ENCODE measurements at regions not wholly inside any gene's neighbourhood (a gene's known extent, or its start where the extent isn't known, plus 50 kb on each side); places are given as distances from the start of the nearest gene placed in this dataset.
A peak's percentile ranks its signal among the peaks of the same experiment; 100 is the strongest.

DNA sequence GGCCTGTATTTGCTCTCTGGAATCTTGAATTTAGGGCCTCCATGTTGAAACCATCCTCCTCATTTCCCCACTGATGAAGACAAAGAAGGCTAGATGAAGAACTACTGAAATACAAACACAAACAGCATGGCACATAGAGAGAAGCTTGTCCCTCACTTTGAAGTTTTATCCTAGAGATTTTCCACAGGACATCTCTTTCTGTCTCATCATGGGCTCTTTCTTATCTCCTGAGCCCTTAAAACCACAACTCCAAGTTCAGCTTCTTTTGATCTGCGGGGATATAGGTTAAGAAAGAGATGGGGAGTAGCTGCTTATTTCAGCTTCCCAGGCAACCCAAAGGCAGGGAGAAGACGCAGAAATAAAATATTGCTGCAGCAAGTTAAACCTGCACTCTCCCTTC lies 213.1 kb upstream of the LRIG1 start:
- POLR2A ChIA-PET (ENCODE audit: partially characterized antibody): no interaction called here
- H2BK12ac ChIP-seq (ENCODE audit: low read depth, low read length): no peak overlapping the region
- no peak overlapping the region for H4K5ac ChIP-seq (ENCODE audit: insufficient read length, low read depth, low read length)
- no peak overlapping the region for H3K4me3 ChIP-seq (ENCODE audit: extremely low read depth in 1 of 4, insufficient read depth in 2 of 4, low read depth in 3 of 4, low read length in 4 of 4)
- 0 out of 2 replicates have a peak overlapping the region, but pooled peaks have one; percentile 19 for H2BK20ac ChIP-seq (ENCODE audit: low read length)
- H3K27ac ChIP-seq (ENCODE audit: low read depth, low read length): no peak overlapping the region
- H3K56ac ChIP-seq (replicated peaks; ENCODE audit: insufficient read length, low read depth, low read length): no peak overlapping the region
- H3K79me1 ChIP-seq (ENCODE audit: low read depth, low read length): no peaks in the 10 kb centered on the region
- H3K36me3 ChIP-seq (ENCODE audit: control insufficient read depth in 2 of 4, insufficient read depth in 4 of 4, low read length in 3 of 4): no peaks in the 10 kb centered on the region
- H2BK5ac ChIP-seq (ENCODE audit: low read depth, low read length): no peak overlapping the region
- H3K14ac ChIP-seq (ENCODE audit: insufficient read length): no peak overlapping the region
- H3K9me3 ChIP-seq (ENCODE audit: insufficient read depth in 2 of 2, low read depth in 1 of 2, low read length in 1 of 2): no peaks in the 10 kb centered on the region
- H3K23ac ChIP-seq (ENCODE audit: insufficient read length): no peak overlapping the region
- CTCF ChIA-PET (ENCODE audit: partially characterized antibody): interaction anchor here (0.8 kb wide), 1 partner anchor 90 kb away, joined by 3 read pairs; no protein-coding TSS in a partner anchor
- H3K27me3 ChIP-seq (replicated peaks in 1 of 4; ENCODE audit: control insufficient read depth in 3 of 4, extremely low read depth in 1 of 4, insufficient read depth in 3 of 4, low read length in 3 of 4): no peaks in the 10 kb centered on the region
- no peaks in the 10 kb centered on the region for H3K23me2 ChIP-seq (ENCODE audit: low read depth, low read length)
- no peak overlapping the region for H3K18ac ChIP-seq (ENCODE audit: extremely low read depth, low read length)
- H2BK15ac ChIP-seq (ENCODE audit: low read length): no peak overlapping the region; the same call in 1 of the 2 replicates
- 44% methylated on average over 2 of the region's 2 CpGs; no CpG with 5 or more reads in 1 of the 2 experiments for WGBS, 2 experiments (ENCODE audit: extremely low coverage in 1 of 2, insufficient coverage in 1 of 2, insufficient read length in 1 of 2, insufficient replicate concordance in 2 of 2, low coverage in 1 of 2, low lambda C conversion rate in 2 of 2, missing lambda C conversion rate in 1 of 2)
- H3K4me2 ChIP-seq (ENCODE audit: insufficient read depth in 1 of 2, low read depth in 2 of 2, low read length in 2 of 2): no peak overlapping the region
- H2AK5ac ChIP-seq (ENCODE audit: low read depth, low read length): no peak overlapping the region
- no peak for DNase-seq (ENCODE audit: low read depth in 1 of 2, low spot score in 2 of 2)
- H4K20me1 ChIP-seq (replicated peaks in 1 of 2; ENCODE audit: control insufficient read depth in 1 of 2, insufficient read depth in 2 of 2, low read length in 2 of 2): no peaks in the 10 kb centered on the region
- no peak overlapping the region for H2AFZ ChIP-seq (ENCODE audit: low read length)
- H3K9ac ChIP-seq (replicated peaks in 1 of 4; ENCODE audit: extremely low read depth in 1 of 4, low read depth in 3 of 4, low read length in 3 of 4): no peak overlapping the region
- no peak overlapping the region for H4K8ac ChIP-seq (ENCODE audit: extremely low read depth, insufficient read depth, low read length)
- H3K4ac ChIP-seq (replicated peaks; ENCODE audit: insufficient read length, low read depth, low read length): no peak overlapping the region
- FAIRE-seq: no peak
- H3K4me1 ChIP-seq (replicated peaks in 1 of 4; ENCODE audit: control insufficient read depth in 3 of 4, insufficient read depth in 4 of 4, low read length in 3 of 4): peaks cover 0 to 6% (median 2%) of the 10 kb centered on the region in 4 experiments; a peak in 3 of 7 replicates
- no peak overlapping the region for H2BK120ac ChIP-seq (replicated peaks; ENCODE audit: low read depth, low read length)
- H4K91ac ChIP-seq (replicated peaks; ENCODE audit: insufficient read length, low read length): no peak overlapping the region
- no peaks in the 10 kb centered on the region for H3K79me2 ChIP-seq (ENCODE audit: control insufficient read depth in 1 of 2, insufficient read depth in 2 of 2, low read length in 2 of 2)
- TF ChIP-seq, protein P1, sequence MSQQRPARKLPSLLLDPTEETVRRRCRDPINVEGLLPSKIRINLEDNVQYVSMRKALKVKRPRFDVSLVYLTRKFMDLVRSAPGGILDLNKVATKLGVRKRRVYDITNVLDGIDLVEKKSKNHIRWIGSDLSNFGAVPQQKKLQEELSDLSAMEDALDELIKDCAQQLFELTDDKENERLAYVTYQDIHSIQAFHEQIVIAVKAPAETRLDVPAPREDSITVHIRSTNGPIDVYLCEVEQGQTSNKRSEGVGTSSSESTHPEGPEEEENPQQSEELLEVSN (IDR thresholded peaks at IDR 0.05): no peak
- TF ChIP-seq, protein P2, sequence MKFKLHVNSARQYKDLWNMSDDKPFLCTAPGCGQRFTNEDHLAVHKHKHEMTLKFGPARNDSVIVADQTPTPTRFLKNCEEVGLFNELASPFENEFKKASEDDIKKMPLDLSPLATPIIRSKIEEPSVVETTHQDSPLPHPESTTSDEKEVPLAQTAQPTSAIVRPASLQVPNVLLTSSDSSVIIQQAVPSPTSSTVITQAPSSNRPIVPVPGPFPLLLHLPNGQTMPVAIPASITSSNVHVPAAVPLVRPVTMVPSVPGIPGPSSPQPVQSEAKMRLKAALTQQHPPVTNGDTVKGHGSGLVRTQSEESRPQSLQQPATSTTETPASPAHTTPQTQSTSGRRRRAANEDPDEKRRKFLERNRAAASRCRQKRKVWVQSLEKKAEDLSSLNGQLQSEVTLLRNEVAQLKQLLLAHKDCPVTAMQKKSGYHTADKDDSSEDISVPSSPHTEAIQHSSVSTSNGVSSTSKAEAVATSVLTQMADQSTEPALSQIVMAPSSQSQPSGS (IDR thresholded peaks at IDR 0.05; ENCODE audit: low read length): no peak
- TF ChIP-seq CHD1 (IDR thresholded peaks at IDR 0.05; ENCODE audit: low read depth, low read length) (no peak), POLR2A (IDR thresholded peaks at IDR 0.05; ENCODE audit: control extremely low read depth in 1 of 2, low read depth in 2 of 2, low read length in 2 of 2) (no peak), GABPA (IDR thresholded peaks at IDR 0.05; ENCODE audit: borderline replicate concordance, insufficient read depth, low read length) (no peak), CHD2 (IDR thresholded peaks at IDR 0.05; ENCODE audit: low read length) (no peak), CREB1 (IDR thresholded peaks at IDR 0.05) (no peak), TEAD4 (IDR thresholded peaks at IDR 0.05; ENCODE audit: low read depth, low read length) (no peak), SIN3A (conservative IDR thresholded peaks at IDR 0.05 in 1 of 2, IDR thresholded peaks at IDR 0.05 in 1 of 2; ENCODE audit: low read depth in 1 of 2, low read length in 2 of 2) (no peak)
- TF ChIP-seq, protein P3, sequence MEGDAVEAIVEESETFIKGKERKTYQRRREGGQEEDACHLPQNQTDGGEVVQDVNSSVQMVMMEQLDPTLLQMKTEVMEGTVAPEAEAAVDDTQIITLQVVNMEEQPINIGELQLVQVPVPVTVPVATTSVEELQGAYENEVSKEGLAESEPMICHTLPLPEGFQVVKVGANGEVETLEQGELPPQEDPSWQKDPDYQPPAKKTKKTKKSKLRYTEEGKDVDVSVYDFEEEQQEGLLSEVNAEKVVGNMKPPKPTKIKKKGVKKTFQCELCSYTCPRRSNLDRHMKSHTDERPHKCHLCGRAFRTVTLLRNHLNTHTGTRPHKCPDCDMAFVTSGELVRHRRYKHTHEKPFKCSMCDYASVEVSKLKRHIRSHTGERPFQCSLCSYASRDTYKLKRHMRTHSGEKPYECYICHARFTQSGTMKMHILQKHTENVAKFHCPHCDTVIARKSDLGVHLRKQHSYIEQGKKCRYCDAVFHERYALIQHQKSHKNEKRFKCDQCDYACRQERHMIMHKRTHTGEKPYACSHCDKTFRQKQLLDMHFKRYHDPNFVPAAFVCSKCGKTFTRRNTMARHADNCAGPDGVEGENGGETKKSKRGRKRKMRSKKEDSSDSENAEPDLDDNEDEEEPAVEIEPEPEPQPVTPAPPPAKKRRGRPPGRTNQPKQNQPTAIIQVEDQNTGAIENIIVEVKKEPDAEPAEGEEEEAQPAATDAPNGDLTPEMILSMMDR (IDR thresholded peaks at IDR 0.05; ENCODE audit: control extremely low read depth in 1 of 3, insufficient read depth in 1 of 3, low read depth in 1 of 3, low read length in 3 of 3): no peak

Measured in H1 (cell line).